ENCODE measurements at regions not wholly inside any gene's neighbourhood (a gene's known extent, or its start where the extent isn't known, plus 50 kb on each side); places are given as distances from the start of the nearest gene placed in this dataset.

DNA sequence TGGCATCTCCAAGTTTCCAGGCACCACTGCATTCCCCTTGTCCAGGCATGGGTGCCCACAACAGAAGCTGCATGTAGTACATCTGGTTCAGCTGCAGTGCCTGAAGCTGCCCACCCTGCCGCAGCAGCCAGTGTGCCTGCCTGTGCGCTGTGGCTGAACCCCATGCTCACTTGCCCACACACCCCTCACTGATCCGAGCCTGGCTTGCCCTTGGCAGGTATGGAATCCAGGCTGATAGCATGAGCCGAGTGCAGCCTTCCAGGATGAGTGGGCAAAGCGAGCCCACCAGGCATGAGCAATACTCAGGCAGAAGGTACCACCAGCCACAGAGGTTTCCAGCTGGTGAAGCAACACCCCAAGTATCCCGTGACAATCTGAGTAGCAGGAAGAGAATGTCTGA lies 280.3 kb upstream of the KLF12 start:
- TF ChIP-seq, protein P1, sequence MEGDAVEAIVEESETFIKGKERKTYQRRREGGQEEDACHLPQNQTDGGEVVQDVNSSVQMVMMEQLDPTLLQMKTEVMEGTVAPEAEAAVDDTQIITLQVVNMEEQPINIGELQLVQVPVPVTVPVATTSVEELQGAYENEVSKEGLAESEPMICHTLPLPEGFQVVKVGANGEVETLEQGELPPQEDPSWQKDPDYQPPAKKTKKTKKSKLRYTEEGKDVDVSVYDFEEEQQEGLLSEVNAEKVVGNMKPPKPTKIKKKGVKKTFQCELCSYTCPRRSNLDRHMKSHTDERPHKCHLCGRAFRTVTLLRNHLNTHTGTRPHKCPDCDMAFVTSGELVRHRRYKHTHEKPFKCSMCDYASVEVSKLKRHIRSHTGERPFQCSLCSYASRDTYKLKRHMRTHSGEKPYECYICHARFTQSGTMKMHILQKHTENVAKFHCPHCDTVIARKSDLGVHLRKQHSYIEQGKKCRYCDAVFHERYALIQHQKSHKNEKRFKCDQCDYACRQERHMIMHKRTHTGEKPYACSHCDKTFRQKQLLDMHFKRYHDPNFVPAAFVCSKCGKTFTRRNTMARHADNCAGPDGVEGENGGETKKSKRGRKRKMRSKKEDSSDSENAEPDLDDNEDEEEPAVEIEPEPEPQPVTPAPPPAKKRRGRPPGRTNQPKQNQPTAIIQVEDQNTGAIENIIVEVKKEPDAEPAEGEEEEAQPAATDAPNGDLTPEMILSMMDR (IDR thresholded peaks at IDR 0.05; ENCODE audit: low read depth, low read length) = no peak
- no peak for DNase-seq (ENCODE audit: extremely low read depth, low read depth)

DNA sequence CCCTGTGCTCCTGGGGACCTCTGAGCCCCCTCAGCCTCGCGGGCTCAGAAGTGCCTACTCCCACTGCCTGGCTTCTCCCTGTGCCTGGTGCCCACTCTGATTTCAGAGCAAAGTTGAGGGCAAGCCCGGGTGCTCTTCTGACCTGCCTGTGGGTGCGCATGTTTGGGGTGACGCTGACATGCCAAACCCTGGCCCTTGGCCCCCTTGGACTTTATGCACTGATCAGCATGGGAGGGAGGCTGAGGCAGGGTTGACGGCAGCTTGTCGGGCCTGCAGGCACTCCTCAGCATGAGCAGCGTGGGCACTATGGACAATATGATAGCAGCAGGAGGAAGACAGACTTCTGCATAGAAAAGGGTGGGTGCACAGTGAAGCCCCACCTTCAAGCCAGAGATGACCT lies 279.3 kb upstream of the KLF12 start:
- DNase-seq (ENCODE audit: extremely low read depth, low read depth) = no peak
- TF ChIP-seq, protein P1 (IDR thresholded peaks at IDR 0.05; ENCODE audit: low read depth, low read length) = no peak

DNA sequence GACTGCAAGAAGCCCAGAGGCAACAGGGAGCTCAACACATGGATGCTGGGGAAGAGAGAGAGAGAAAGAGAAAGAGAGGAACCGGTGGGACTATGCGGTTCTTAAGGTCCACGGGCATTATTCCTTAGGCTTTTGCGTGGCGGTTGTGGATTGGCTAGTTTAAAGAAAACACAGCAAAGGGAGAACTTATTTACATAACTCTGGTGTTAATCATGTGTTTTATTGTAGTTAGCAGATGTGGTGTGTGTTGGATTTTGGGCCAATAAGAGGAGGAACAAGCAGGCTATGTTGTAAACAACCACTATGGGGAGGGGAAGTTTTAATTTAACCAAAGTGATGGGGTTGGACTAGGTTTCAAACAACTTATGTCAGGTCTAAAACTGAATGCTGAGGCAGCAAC lies 275.3 kb upstream of the KLF12 start:
- TF ChIP-seq, protein P1 (IDR thresholded peaks at IDR 0.05; ENCODE audit: low read depth, low read length) = no peak
- no peak for DNase-seq (ENCODE audit: extremely low read depth, low read depth)

DNA sequence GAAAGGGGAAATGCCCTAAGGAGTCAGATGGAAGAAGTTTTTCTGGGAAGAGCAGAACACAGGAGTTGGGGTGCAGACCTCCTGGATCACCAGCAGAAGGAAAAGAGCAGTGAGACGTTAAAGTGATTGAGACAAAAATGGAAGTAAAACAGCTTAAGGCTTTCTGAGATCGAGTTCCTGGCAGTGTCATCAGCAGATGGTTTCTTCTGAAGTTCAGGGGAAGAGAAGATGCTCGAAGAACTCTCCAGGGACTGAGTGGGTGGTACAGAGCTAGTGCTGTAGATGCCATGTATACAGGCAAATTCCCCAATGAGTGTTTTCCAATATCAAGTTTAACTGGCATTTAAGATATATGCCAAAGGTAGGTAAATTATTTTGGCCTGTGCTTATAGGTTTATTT lies 272.2 kb upstream of the KLF12 start:
- TF ChIP-seq, protein P1 (IDR thresholded peaks at IDR 0.05; ENCODE audit: low read depth, low read length) = no peak
- DNase-seq (ENCODE audit: extremely low read depth, low read depth) = no peak

DNA sequence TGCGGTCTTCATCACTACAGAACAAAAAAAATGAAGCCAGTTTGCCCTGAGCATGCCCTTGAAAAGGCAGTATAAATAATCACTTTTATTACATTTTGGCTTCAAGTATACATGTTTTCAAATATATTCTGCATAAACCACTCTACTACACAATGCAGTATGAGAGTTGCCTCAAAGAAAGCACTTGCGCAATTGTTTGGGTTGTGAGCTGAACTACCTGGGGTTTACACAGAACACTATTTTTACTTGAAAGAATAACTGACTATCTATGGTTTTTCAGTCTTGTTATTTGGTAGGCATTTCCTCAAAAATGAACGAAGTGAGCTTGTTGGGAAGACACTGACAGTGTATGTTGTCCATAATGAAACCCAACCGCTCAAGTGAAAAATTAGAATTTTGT lies 264.4 kb upstream of the KLF12 start:
- no peak for DNase-seq (ENCODE audit: extremely low read depth, low read depth)
- TF ChIP-seq, protein P1 (IDR thresholded peaks at IDR 0.05; ENCODE audit: low read depth, low read length) = no peak

DNA sequence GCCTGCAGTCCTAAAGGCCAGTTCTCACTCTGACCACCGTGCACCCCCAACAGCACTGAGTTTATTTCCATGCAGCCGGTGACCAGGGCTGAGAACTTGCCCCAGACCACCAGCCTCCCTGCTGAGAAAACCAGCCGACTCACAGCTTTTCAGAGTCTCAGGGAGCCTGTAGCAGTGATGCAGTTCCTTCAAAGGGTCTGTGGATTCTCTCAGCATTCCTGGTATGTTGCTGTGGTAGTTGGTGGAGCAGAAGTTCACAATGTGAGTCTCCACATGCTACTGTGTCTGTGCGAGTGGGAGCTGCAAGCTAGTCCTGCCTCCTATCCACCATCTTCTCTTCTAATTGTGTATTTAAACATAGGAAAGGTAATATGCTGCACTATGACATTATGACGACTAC lies 254.9 kb upstream of the KLF12 start:
- TF ChIP-seq, protein P1 (IDR thresholded peaks at IDR 0.05; ENCODE audit: low read depth, low read length) = no peak
- no peak for DNase-seq (ENCODE audit: extremely low read depth, low read depth)

DNA sequence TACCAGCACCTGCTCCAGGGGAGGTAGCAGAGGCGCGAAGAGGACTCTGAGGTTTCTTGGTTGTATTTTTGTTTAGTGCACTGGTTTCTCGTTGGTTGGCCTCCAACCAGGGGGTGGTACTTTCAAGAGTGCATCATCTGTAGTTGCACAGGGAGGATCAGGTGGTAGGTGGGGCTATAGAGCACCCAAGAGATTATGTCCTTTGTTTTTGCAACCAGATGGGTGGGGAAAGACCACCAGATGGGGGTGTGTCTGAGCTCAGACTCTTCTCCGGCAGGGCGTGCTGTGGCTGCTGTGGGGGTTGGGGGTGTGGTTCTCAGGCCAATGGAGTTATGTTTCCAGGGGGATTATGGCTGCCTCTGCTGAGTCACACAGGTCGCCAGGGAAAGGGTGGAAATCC lies 254.4 kb upstream of the KLF12 start:
- TF ChIP-seq, protein P1 (IDR thresholded peaks at IDR 0.05; ENCODE audit: low read depth, low read length) = no peak
- DNase-seq (ENCODE audit: extremely low read depth, low read depth) = no peak

Data from AG09319 (cell line).